Activated naive CD4-positive, alpha-beta T cell treated with anti-CD3 and anti-CD28 coated beads, Interleukin-2, amount 10 ng/mL, durations not matched to agents 7 days and 5 days (primary cell): ENCODE measurements at regions not wholly inside any gene's neighbourhood (a gene's known extent, or its start where the extent isn't known, plus 50 kb on each side); places are given as distances from the start of the nearest gene placed in this dataset.
A peak's percentile ranks its signal among the peaks of the same experiment; 100 is the strongest.

Experiments used
- CTCF ChIA-PET: fragments of 350-600 bp; sonication (Branson Sonifier 250); formaldehyde crosslinking; loops from one replicate; lab custom pipeline; 2021; ENCODE audit warnings: antibody characterized with exemption; lab: Charles Lee
- DNase-seq: peaks from one replicate; pipeline ENCODE4 v3.0.0-alpha.2; 2020
- H3K27ac Mint-ChIP-seq: one replicate; pipeline ENCODE4 v1.8.0; 2021; ENCODE audit warnings: mild to moderate bottlenecking, moderate library complexity, mixed read lengths
- H3K27me3 Mint-ChIP-seq: one replicate; pipeline ENCODE4 v1.8.0; 2021; ENCODE audit warnings: mild to moderate bottlenecking, mixed read lengths
- H3K36me3 Mint-ChIP-seq: one replicate; pipeline ENCODE4 v1.8.0; 2021; ENCODE audit warnings: mixed read lengths
- H3K4me1 Mint-ChIP-seq: one replicate; pipeline ENCODE4 v1.8.0; 2021; ENCODE audit warnings: mixed read lengths
- H3K4me3 Mint-ChIP-seq: one replicate; pipeline ENCODE4 v1.8.0; 2021; ENCODE audit warnings: mild to moderate bottlenecking, moderate library complexity, mixed read lengths
- H3K9me3 Mint-ChIP-seq: one replicate; pipeline ENCODE4 v1.8.0; 2021; ENCODE audit warnings: mixed read lengths

DNA sequence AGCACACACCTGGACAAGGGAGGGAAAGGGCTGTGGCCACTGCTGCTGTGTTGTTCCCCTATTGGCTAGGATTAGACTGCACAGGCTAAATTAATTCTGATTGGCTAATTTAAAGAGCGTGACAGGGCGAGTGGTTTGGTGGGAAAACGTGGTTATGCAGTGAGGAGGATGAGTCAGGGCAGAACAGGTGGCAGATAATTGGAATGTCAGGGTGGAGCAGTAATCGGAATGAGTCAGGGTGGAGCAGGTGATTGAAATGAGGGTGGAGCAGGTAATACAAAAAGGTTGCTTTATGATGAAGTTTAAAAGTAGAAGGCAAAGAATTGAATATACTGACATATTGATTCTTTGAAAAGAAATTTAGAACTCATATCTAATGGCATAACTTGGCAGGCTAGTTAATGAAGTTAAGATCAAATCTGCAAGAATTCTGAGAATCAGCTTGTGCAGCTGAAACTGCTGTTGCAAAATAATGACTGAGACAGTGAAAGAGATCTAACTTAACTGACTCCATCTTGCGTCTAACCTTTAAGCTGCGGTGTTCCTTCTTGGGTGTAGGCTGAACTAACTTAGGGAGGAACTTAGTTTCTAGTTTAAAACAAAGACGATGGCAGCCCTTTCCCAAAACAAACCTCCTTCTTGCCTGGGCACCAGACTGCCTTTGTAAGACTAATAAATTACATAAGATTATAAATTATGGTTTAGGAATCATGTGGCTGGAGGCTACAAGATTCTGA is 174.3 kb downstream of the UTP18 start:
- no peak overlapping the region for H3K27ac Mint-ChIP-seq
- no peak for DNase-seq
- no peaks in the 10 kb centered on the region for H3K27me3 Mint-ChIP-seq
- CTCF ChIA-PET, result interaction anchor here (0.5 to 2.5 kb wide), 4 partner anchors 22 to 63 kb away, joined by 3 to 8 read pairs (median 3); no protein-coding TSS in a partner anchor
- peaks cover 53% of the 10 kb centered on the region for H3K4me1 Mint-ChIP-seq
- no peak overlapping the region for H3K4me3 Mint-ChIP-seq
- peaks cover 2% of the 10 kb centered on the region for H3K9me3 Mint-ChIP-seq
- H3K36me3 Mint-ChIP-seq, result peaks cover 8% of the 10 kb centered on the region

- peaks cover 6% of the 10 kb centered on the region for H3K36me3 Mint-ChIP-seq
- no peak overlapping the region for H3K4me3 Mint-ChIP-seq
- DNase-seq, result no peak
- peak overlapping the region; percentile 78 for H3K27ac Mint-ChIP-seq
- CTCF ChIA-PET, result interaction anchor here (0.5 to 2.5 kb wide), 4 partner anchors 22 to 63 kb away, joined by 3 to 8 read pairs (median 3); no protein-coding TSS in a partner anchor
- no peaks in the 10 kb centered on the region for H3K27me3 Mint-ChIP-seq
- no peaks in the 10 kb centered on the region for H3K9me3 Mint-ChIP-seq
- H3K4me1 Mint-ChIP-seq, result peaks cover 53% of the 10 kb centered on the region
These were observed 174.8 kb downstream of the UTP18 start for GRCh38 chr17:51435171-51435552.

DNA sequence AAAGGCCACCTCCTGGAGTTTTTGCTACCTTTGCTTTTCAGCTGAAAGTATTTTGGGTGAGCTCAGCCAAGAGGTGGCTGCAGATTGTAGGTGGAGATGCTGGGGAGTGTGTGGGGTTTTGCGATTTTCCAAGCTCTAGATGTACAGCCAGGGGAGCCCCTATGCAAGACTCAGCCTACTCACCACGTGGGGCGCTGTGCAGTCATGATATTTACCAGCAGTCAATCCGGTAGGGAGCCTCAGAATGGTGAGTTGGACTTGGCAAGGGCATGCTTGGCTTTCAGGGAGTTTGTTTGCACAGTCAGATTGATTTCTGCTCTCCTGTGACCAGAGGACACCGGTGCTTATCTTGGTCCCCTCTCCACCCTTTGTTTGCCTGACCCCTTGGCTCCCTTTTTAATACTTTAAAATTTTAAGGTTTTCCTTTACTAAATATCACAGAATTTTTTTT is 175.3 kb downstream of the UTP18 start:
- Mint-ChIP-seq H3K36me3 (peaks cover 6% of the 10 kb centered on the region), H3K27me3 (no peaks in the 10 kb centered on the region), H3K9me3 (no peaks in the 10 kb centered on the region), H3K4me3 (no peak overlapping the region), H3K4me1 (peaks cover 52% of the 10 kb centered on the region), H3K27ac (peak overlapping the region; percentile 78)
- CTCF ChIA-PET, result interaction anchor here (0.9 to 2.5 kb wide), 4 partner anchors 21 to 64 kb away, joined by 3 to 8 read pairs (median 3); no protein-coding TSS in a partner anchor
- peak; percentile 40 for DNase-seq

GRCh38 chr17:51439395-51440229 is 179.3 kb downstream of the UTP18 start:
- CTCF ChIA-PET, result interaction anchor here (1.5 to 1.6 kb wide), 2 partner anchors 23 to 67 kb away, joined by 5 to 8 read pairs; no protein-coding TSS in a partner anchor
- Mint-ChIP-seq H3K27me3 (no peaks in the 10 kb centered on the region), H3K9me3 (no peaks in the 10 kb centered on the region), H3K36me3 (peaks cover 3% of the 10 kb centered on the region), H3K27ac (peak overlapping the region; percentile 82), H3K4me1 (peaks cover 37% of the 10 kb centered on the region), H3K4me3 (no peak overlapping the region)
- DNase-seq, result peak; percentile 33

DNA sequence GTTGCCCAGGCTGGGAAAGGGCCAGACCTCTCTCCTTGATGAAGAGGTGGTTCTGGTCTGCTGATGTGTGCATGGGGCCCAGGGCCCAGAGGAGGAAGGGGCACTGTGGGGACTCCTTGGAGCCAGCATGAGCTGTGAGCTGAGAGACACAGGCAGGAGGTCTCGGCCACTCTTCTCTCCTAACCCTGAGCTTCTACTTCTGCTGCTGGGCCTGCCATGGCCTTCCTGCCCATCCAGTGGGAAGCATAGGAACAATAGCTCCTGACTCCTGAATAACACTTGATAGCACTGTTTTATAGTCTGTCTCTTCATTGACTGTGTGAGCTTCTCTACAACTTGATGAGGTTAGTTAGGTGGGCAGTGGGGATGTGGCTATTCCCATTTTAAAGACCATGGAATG is 181.1 kb downstream of the UTP18 start:
- CTCF ChIA-PET, result interaction anchor here (1.2 to 1.6 kb wide), 2 partner anchors 11 to 21 kb away, joined by 3 to 8 read pairs; no protein-coding TSS in a partner anchor
- H3K9me3 Mint-ChIP-seq, result no peaks in the 10 kb centered on the region

GRCh38 chr17:51442088-51442865 is 181.9 kb downstream of the UTP18 start:
- no peak overlapping the region for H3K4me3 Mint-ChIP-seq
- no peaks in the 10 kb centered on the region for H3K9me3 Mint-ChIP-seq
- H3K27ac Mint-ChIP-seq, result no peak overlapping the region
- no peaks in the 10 kb centered on the region for H3K36me3 Mint-ChIP-seq
- CTCF ChIA-PET, result interaction anchor here (1.2 kb wide), 1 partner anchor 12 kb away, joined by 3 read pairs; no protein-coding TSS in a partner anchor
- no peak for DNase-seq
- peaks cover 32% of the 10 kb centered on the region for H3K4me1 Mint-ChIP-seq
- peaks cover 9% of the 10 kb centered on the region for H3K27me3 Mint-ChIP-seq

More for the DNA sequence above, 181.1 kb downstream of the UTP18 start:
- H3K4me3 Mint-ChIP-seq, result no peak overlapping the region
- no peak for DNase-seq
- H3K27ac Mint-ChIP-seq, result no peak overlapping the region
- peaks cover 1% of the 10 kb centered on the region for H3K36me3 Mint-ChIP-seq
- peaks cover 6% of the 10 kb centered on the region for H3K27me3 Mint-ChIP-seq
- peaks cover 33% of the 10 kb centered on the region for H3K4me1 Mint-ChIP-seq

GRCh38 chr17:51443646-51444045 is 183.3 kb downstream of the UTP18 start:
- H3K4me3 Mint-ChIP-seq, result no peak overlapping the region
- CTCF ChIA-PET, result no interaction called here
- H3K27me3 Mint-ChIP-seq, result peaks cover 9% of the 10 kb centered on the region
- H3K36me3 Mint-ChIP-seq, result no peaks in the 10 kb centered on the region
- H3K9me3 Mint-ChIP-seq, result no peaks in the 10 kb centered on the region
- H3K27ac Mint-ChIP-seq, result no peak overlapping the region
- DNase-seq, result no peak
- H3K4me1 Mint-ChIP-seq, result peaks cover 30% of the 10 kb centered on the region

DNA sequence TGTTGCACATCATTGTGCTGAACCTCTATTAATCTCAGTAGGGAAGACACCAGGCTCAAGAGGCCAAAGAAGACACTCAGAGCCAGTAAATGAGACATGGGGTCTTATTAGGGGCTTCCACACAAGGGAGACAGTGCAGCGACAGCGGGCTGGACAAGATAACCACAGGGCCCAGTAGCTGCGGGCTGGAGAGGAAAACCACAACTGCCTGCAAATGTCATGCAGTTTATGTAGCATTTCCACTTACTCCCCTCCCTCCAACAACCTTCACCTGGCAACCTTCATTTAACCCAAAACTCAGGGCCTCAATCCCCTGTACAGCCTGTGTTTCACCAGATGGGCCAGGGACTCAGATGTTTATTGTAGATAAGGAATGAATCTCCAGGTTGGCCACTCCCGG is 185.6 kb downstream of the UTP18 start:
- no peak for DNase-seq
- CTCF ChIA-PET, result no interaction called here
- Mint-ChIP-seq H3K9me3 (no peaks in the 10 kb centered on the region), H3K4me1 (peaks cover 11% of the 10 kb centered on the region), H3K36me3 (no peaks in the 10 kb centered on the region), H3K27ac (no peak overlapping the region), H3K4me3 (no peak overlapping the region), H3K27me3 (peaks cover 9% of the 10 kb centered on the region)

GRCh38 chr17:51454456-51454978 is 194.2 kb downstream of the UTP18 start:
- Mint-ChIP-seq H3K36me3 (no peaks in the 10 kb centered on the region), H3K27ac (no peak overlapping the region), H3K4me3 (no peak overlapping the region), H3K27me3 (no peaks in the 10 kb centered on the region), H3K4me1 (no peaks in the 10 kb centered on the region), H3K9me3 (no peaks in the 10 kb centered on the region)
- CTCF ChIA-PET, result interaction anchor here (0.6 to 2.3 kb wide), 3 partner anchors 11 to 88 kb away, joined by 3 to 7 read pairs (median 4); no protein-coding TSS in a partner anchor
- DNase-seq, result no peak

DNA sequence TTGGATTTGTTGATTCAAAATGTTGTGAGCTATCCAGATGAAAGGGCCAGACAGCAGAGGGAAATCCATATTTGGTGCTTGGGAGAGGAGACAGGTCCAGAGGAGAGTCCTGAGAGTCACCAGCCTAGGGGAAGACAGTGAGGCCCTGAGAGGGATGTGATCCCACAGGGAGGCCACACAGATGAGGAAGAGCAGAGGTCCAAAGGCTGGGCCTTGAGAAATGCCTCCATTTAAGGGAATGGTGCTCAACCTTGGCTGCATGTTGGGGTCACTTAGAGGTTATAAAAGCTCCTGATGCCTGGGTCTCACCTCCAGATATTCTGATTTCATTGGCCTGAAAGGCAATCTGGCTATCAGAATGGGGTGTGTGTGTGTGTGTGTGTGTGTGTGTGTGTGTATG is 194.9 kb downstream of the UTP18 start:
- Mint-ChIP-seq H3K27ac (no peak overlapping the region), H3K27me3 (no peaks in the 10 kb centered on the region), H3K36me3 (no peaks in the 10 kb centered on the region), H3K4me3 (no peak overlapping the region), H3K9me3 (no peaks in the 10 kb centered on the region), H3K4me1 (no peaks in the 10 kb centered on the region)
- DNase-seq, result no peak
- CTCF ChIA-PET, result interaction anchor here (1.1 to 2.3 kb wide), 2 partner anchors 10 to 32 kb away, joined by 3 to 7 read pairs; no protein-coding TSS in a partner anchor

DNA sequence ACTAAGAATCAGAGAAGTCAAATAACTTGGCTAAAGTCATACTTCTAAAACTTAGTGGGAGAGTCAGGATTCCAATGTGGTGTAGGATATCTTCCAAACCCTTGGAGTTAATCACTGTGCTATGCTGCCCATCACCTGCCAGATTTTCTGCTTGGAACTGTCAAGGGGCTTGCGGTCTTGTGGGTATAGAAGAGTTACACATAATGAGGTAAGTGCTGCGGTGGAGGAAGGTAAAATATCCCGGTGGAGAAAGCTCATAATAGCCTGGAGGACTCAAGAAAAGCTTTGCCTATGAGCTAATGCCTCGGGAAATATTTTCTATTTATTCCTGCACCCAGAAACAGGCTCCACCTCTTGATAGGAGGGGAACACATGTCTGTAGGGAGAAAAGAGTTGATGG is 195.6 kb downstream of the UTP18 start:
- DNase-seq, result no peak
- Mint-ChIP-seq H3K9me3 (no peaks in the 10 kb centered on the region), H3K4me3 (no peak overlapping the region), H3K36me3 (no peaks in the 10 kb centered on the region), H3K27me3 (no peaks in the 10 kb centered on the region), H3K4me1 (no peaks in the 10 kb centered on the region), H3K27ac (no peak overlapping the region)
- CTCF ChIA-PET, result interaction anchor here (2.3 kb wide), 1 partner anchor 10 kb away, joined by 7 read pairs; no protein-coding TSS in a partner anchor

- DNase-seq, result no peak
- Mint-ChIP-seq H3K27me3 (no peaks in the 10 kb centered on the region), H3K36me3 (no peaks in the 10 kb centered on the region), H3K4me3 (no peak overlapping the region), H3K27ac (no peak overlapping the region), H3K4me1 (no peaks in the 10 kb centered on the region), H3K9me3 (no peaks in the 10 kb centered on the region)
- CTCF ChIA-PET, result interaction anchor here (0.8 to 0.9 kb wide), 2 partner anchors 22 to 70 kb away, joined by 3 read pairs; no protein-coding TSS in a partner anchor
These were observed 196.6 kb downstream of the UTP18 start for GRCh38 chr17:51456942-51457341.

DNA sequence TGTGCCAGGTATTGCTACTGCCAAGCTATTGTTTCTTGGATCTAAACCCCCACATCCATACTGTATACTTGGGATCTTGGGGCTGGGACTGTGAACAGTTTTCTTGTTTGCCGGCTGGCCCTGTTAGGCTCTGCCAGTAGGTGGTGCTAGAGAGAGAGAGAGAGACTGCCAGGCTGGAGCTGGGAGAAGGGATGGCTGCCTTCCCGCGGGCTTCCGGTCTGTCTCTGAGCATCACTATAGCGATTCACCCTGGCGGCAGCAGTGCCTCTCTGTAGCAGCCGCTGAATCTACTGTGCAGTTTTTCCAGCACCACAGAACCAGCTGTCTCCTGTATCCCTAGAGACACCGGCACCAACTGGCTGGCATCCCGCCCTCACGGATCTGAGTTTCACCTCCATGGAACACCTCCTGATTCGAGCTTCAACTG is 201.2 kb downstream of the UTP18 start:
- no peaks in the 10 kb centered on the region for H3K36me3 Mint-ChIP-seq

More for the DNA sequence above, 201.2 kb downstream of the UTP18 start:
- DNase-seq, result peak; percentile 72
- CTCF ChIA-PET, result interaction anchor here (0.5 to 3.4 kb wide), 21 partner anchors 9 to 244 kb away, joined by 3 to 15 read pairs (median 3); no protein-coding TSS in a partner anchor
- Mint-ChIP-seq H3K4me3 (no peak overlapping the region), H3K27me3 (no peaks in the 10 kb centered on the region), H3K27ac (no peak overlapping the region), H3K4me1 (no peaks in the 10 kb centered on the region), H3K9me3 (no peaks in the 10 kb centered on the region)
